Thyroid gland (tissue), 4 donors: ENCODE measurements at regions not wholly inside any gene's neighbourhood (a gene's known extent, or its start where the extent isn't known, plus 50 kb on each side); places are given as distances from the start of the nearest gene placed in this dataset.

Experiments
- POLR2A ChIP-seq, 2 donors: fragments of 450-650 bp; IDR thresholded peaks; one replicate each; pipeline ENCODE4 v1.6.1; 2017; ENCODE audit warnings: antibody characterized with exemption in 2 of 2, mild to moderate bottlenecking in 2 of 2, moderate library complexity in 1 of 2
- TF ChIP-seq, protein P1 (sequence below), 6 experiments: fragments of 200-600 bp in 3 of 6; fragments of 450-650 bp in 3 of 6; sonication (generic) in 3 of 6; IDR thresholded peaks; one replicate each; pipeline ENCODE4 v1.5.1; 2016 to 2019; ENCODE audit warnings: antibody characterized with exemption in 6 of 6, mild to moderate bottlenecking in 2 of 6, inconsistent platforms in 1 of 6, moderate library complexity in 1 of 6

DNA sequence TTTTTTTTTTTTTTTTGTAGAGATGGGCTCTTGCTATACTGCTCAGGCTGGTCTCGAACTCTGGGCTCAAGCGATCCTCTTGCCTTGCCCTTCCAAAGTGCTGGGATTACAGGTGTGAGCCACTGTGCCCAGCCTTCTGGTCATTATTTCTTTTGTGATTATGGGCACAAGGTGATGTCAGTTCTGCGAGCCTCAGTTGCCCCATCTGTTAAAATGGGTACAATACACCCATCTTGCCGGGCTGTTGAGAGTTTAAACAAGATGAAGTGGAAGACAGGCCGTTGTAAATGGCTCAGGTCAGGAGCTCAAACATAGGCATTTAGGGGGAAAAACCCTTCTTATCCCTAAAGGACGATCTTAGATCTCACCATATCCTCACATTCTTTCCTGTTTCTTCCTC is 53.7 kb upstream of the WNT4 start:
- TF ChIP-seq, protein P1, sequence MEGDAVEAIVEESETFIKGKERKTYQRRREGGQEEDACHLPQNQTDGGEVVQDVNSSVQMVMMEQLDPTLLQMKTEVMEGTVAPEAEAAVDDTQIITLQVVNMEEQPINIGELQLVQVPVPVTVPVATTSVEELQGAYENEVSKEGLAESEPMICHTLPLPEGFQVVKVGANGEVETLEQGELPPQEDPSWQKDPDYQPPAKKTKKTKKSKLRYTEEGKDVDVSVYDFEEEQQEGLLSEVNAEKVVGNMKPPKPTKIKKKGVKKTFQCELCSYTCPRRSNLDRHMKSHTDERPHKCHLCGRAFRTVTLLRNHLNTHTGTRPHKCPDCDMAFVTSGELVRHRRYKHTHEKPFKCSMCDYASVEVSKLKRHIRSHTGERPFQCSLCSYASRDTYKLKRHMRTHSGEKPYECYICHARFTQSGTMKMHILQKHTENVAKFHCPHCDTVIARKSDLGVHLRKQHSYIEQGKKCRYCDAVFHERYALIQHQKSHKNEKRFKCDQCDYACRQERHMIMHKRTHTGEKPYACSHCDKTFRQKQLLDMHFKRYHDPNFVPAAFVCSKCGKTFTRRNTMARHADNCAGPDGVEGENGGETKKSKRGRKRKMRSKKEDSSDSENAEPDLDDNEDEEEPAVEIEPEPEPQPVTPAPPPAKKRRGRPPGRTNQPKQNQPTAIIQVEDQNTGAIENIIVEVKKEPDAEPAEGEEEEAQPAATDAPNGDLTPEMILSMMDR (IDR thresholded peaks at IDR 0.05), result no peak
- TF ChIP-seq POLR2A (IDR thresholded peaks at IDR 0.05), result no peak
